H9 (cell line): ENCODE measurements at regions not wholly inside any gene's neighbourhood (a gene's known extent, or its start where the extent isn't known, plus 50 kb on each side); places are given as distances from the start of the nearest gene placed in this dataset.

Experiments
- DNase-seq: peaks from one replicate; pipeline ENCODE4 v3.0.0-alpha.2; 2017
- H2AFZ ChIP-seq: one replicate; pipeline ENCODE4 v1.6.1; 2013; ENCODE audit warnings: mild to moderate bottlenecking, low read length, control low read depth, moderate library complexity
- H2AK5ac ChIP-seq: 2 replicates; pipeline ENCODE4 v1.6.1; 2013; ENCODE audit warnings: low read length, control low read depth, mixed read lengths; ENCODE audit not compliant: insufficient read length
- H2BK120ac ChIP-seq: one replicate; pipeline ENCODE4 v1.6.1; 2013; ENCODE audit warnings: low read depth, mild to moderate bottlenecking, low read length, control low read depth, inconsistent platforms; ENCODE audit not compliant: poor library complexity, severe bottlenecking
- H2BK12ac ChIP-seq: 2 replicates; pipeline ENCODE4 v1.6.1; 2013; ENCODE audit warnings: low read length, control low read depth, mixed read lengths, low read depth; ENCODE audit not compliant: insufficient read length
- H2BK15ac ChIP-seq: 2 replicates; pipeline ENCODE4 v1.6.1; 2013; ENCODE audit warnings: low read depth, low read length, control low read depth
- H2BK20ac ChIP-seq: one replicate; pipeline ENCODE4 v1.6.1; 2013; ENCODE audit warnings: low read depth, mild to moderate bottlenecking, low read length, control low read depth, inconsistent platforms; ENCODE audit not compliant: poor library complexity, severe bottlenecking
- H2BK5ac ChIP-seq: 2 replicates; pipeline ENCODE4 v1.6.1; 2013; ENCODE audit warnings: low read length, control low read depth, mixed read lengths; ENCODE audit not compliant: insufficient read length
- H3K14ac ChIP-seq: 2 replicates; pipeline ENCODE4 v1.6.1; 2013; ENCODE audit warnings: low read length, control low read depth; ENCODE audit not compliant: insufficient read depth
- H3K18ac ChIP-seq: 2 replicates; pipeline ENCODE4 v1.6.1; 2013; ENCODE audit warnings: low read depth, mild to moderate bottlenecking, mixed read lengths, low read length, control low read depth; ENCODE audit not compliant: insufficient read length
- H3K23ac ChIP-seq: 2 replicates; pipeline ENCODE4 v1.6.1; 2013; ENCODE audit warnings: low read length, control low read depth, mixed read lengths, low read depth; ENCODE audit not compliant: insufficient read length
- H3K23me2 ChIP-seq: 2 replicates; pipeline ENCODE4 v1.6.1; 2013; ENCODE audit warnings: low read depth, mild to moderate bottlenecking, mixed read lengths, low read length, control low read depth; ENCODE audit not compliant: insufficient read length, poor library complexity, severe bottlenecking
- H3K27ac ChIP-seq: 2 replicates; pipeline ENCODE4 v1.5.1; 2013; ENCODE audit warnings: low read length, control low read depth, mixed read lengths, low read depth; ENCODE audit not compliant: insufficient read length
- H3K27me3 ChIP-seq: 2 replicates; pipeline ENCODE4 v1.6.1; 2013; ENCODE audit warnings: low read length, control low read depth, inconsistent platforms; ENCODE audit not compliant: insufficient read depth
- H3K4ac ChIP-seq: 2 replicates; pipeline ENCODE4 v1.6.1; 2013; ENCODE audit warnings: low read depth, mild to moderate bottlenecking, control low read depth, inconsistent platforms, low read length, moderate library complexity
- H3K4me1 ChIP-seq: 2 replicates; pipeline ENCODE4 v1.6.1; 2013; ENCODE audit warnings: low read length, control low read depth, inconsistent platforms; ENCODE audit not compliant: insufficient read depth
- H3K4me2 ChIP-seq: 2 replicates; pipeline ENCODE4 v1.6.1; 2013; ENCODE audit warnings: low read length, control low read depth, mixed read lengths; ENCODE audit not compliant: insufficient read length, insufficient read depth
- H3K56ac ChIP-seq: 2 replicates; pipeline ENCODE4 v1.6.1; 2013; ENCODE audit warnings: low read depth, mild to moderate bottlenecking, mixed read lengths, low read length, control low read depth; ENCODE audit not compliant: insufficient read length
- H3K79me1 ChIP-seq: 2 replicates; pipeline ENCODE4 v1.6.1; 2013; ENCODE audit warnings: low read depth, mild to moderate bottlenecking, moderate library complexity, low read length, control low read depth, inconsistent platforms; ENCODE audit not compliant: insufficient read depth, poor library complexity, severe bottlenecking
- H3K79me2 ChIP-seq: 2 replicates; pipeline ENCODE4 v1.6.1; 2013; ENCODE audit warnings: low read length, control low read depth, inconsistent platforms; ENCODE audit not compliant: insufficient read depth
- H3K9ac ChIP-seq: 2 replicates; pipeline ENCODE4 v1.6.1; 2013; ENCODE audit warnings: low read length, control low read depth, mixed read lengths; ENCODE audit not compliant: insufficient read length; ENCODE audit errors: extremely low read depth
- H3K9me3 ChIP-seq: one replicate; pipeline ENCODE4 v1.6.1; 2013; ENCODE audit warnings: low read depth, low read length, inconsistent platforms; ENCODE audit not compliant: control insufficient read depth
- H3T11ph ChIP-seq: one replicate; pipeline ENCODE4 v1.6.1; 2013; ENCODE audit warnings: mild to moderate bottlenecking, low read length, control low read depth, inconsistent platforms
- H4K20me1 ChIP-seq: one replicate; pipeline ENCODE4 v1.6.1; 2013; ENCODE audit not compliant: control insufficient read depth, insufficient read length, insufficient read depth
- H4K5ac ChIP-seq: 2 replicates; pipeline ENCODE4 v1.6.1; 2013; ENCODE audit warnings: low read depth, mild to moderate bottlenecking, mixed read lengths, low read length, control low read depth; ENCODE audit not compliant: insufficient read length
- H4K8ac ChIP-seq: replicated peaks from 2 replicates; pipeline ENCODE4 v1.6.1; 2013; ENCODE audit warnings: low read length, control low read depth, mixed read lengths, low read depth; ENCODE audit not compliant: insufficient read length
- H4K91ac ChIP-seq: 2 replicates; pipeline ENCODE4 v1.6.1; 2013; ENCODE audit warnings: low read depth, mild to moderate bottlenecking, moderate library complexity, mixed read lengths, low read length, control low read depth; ENCODE audit not compliant: insufficient read length
- H3K27ac Mint-ChIP-seq, 3 experiments: 2 replicates in 2 of 3; 3 replicates in 1 of 3; pipeline ENCODE4 v1.8.0; 2020 to 2021; ENCODE audit warnings: mixed read lengths in 3 of 3, mild to moderate bottlenecking in 1 of 3, moderate library complexity in 1 of 3
- H3K27me3 Mint-ChIP-seq: 2 replicates; pipeline ENCODE4 v1.8.0; 2021; ENCODE audit warnings: low read depth, mild to moderate bottlenecking, moderate library complexity, mixed read lengths
- H3K36me3 Mint-ChIP-seq, 3 experiments: 2 replicates in 2 of 3; 3 replicates in 1 of 3; pipeline ENCODE4 v1.8.0; 2020 to 2021; ENCODE audit warnings: low read depth in 3 of 3, mixed read lengths in 3 of 3; ENCODE audit not compliant: insufficient read depth in 1 of 3
- H3K4me1 Mint-ChIP-seq, 2 experiments: 2 replicates each; pipeline ENCODE4 v1.8.0; 2020; ENCODE audit warnings: mixed read lengths in 2 of 2
- H3K4me3 Mint-ChIP-seq, 2 experiments: 2 replicates in 1 of 2; 3 replicates in 1 of 2; pipeline ENCODE4 v1.8.0; 2020 to 2021; ENCODE audit warnings: mild to moderate bottlenecking in 2 of 2, mixed read lengths in 2 of 2, moderate library complexity in 1 of 2
- H3K9me3 Mint-ChIP-seq, 2 experiments: 2 replicates in 1 of 2; 3 replicates in 1 of 2; pipeline ENCODE4 v1.8.0; 2020; ENCODE audit warnings: mild to moderate bottlenecking in 2 of 2, mixed read lengths in 2 of 2, moderate library complexity in 1 of 2
- WGBS: extraction: QIAGEN DNeasy Blood & Tissue Kit; methylation state at CpG from one replicate; pipeline ENCODE4 v1.1.7; 2013; ENCODE audit warnings: missing lambda C conversion rate, low lambda C conversion rate, mixed read lengths; ENCODE audit not compliant: insufficient read length; ENCODE audit errors: extremely low coverage; 5-methylcytosine and 5-hydroxymethylcytosine counted together
- TF ChIP-seq, protein P1 (sequence below): fragments of 200-600 bp; sonication (generic); conservative IDR thresholded peaks from 3 replicates; pipeline ENCODE4 v1.8.0; 2021; ENCODE audit warnings: antibody characterized with exemption, mild to moderate bottlenecking

DNA sequence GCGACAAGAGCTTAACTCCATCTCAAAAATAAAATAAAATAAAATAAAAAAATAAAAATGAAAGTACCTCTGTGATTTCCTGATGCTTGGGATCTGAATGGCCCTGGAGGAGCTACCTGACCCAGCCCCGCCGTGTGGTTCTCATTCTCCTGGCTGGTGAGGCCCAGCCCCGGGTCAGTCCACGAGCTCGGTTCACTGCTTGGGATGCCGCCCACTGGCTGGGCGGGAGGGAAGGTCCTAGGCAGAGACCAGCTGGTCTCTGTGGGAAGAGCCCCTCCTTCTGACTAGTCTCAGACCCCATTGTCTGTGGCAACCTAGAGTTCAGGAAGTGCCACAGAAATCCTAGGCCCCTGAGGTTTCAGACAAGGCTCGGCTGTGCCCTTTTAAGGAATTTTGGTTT, 55.1 kb upstream of the DLGAP1 start:
- Histone ChIP-seq H2BK120ac (no peak overlapping the region), H3K4ac (no peak overlapping the region; the same call in 1 of the 2 replicates), H2AK5ac (no peak overlapping the region), H2AFZ (no peak overlapping the region), H4K5ac (no peak overlapping the region), H2BK15ac (no peak overlapping the region), H3K79me1 (no peaks in the 10 kb centered on the region), H3K56ac (no peak overlapping the region), H2BK20ac (no peak overlapping the region), H3K27ac (no peak overlapping the region), H2BK5ac (no peak overlapping the region), H4K91ac (no peak overlapping the region), H3K4me1 (no peaks in the 10 kb centered on the region), H2BK12ac (no peak overlapping the region), H3K79me2 (no peaks in the 10 kb centered on the region), H3K27me3 (no peaks in the 10 kb centered on the region), H3K4me2 (no peak overlapping the region), H3K14ac (no peak overlapping the region), H3K9me3 (no peaks in the 10 kb centered on the region), H4K8ac (no peak overlapping the region), H3K9ac (no peak overlapping the region), H3K23ac (no peak overlapping the region), H3K23me2 (no peaks in the 10 kb centered on the region), H3T11ph (no peak overlapping the region), H3K18ac (no peak overlapping the region), H4K20me1 (no peaks in the 10 kb centered on the region)
- Mint-ChIP-seq H3K4me1 (no peaks in the 10 kb centered on the region), H3K27ac (no peak overlapping the region), H3K36me3 (peaks cover 2 to 10% (median 5%) of the 10 kb centered on the region in 3 experiments; a peak in 6 of 7 replicates), H3K9me3 (peaks cover 4 to 6% of the 10 kb centered on the region in 2 experiments; a peak in 4 of 5 replicates), H3K4me3 (no peak overlapping the region), H3K27me3 (peaks cover 2% of the 10 kb centered on the region)
- no CpG with 5 or more reads among the region's 9 CpGs for WGBS
- TF ChIP-seq, protein P1, sequence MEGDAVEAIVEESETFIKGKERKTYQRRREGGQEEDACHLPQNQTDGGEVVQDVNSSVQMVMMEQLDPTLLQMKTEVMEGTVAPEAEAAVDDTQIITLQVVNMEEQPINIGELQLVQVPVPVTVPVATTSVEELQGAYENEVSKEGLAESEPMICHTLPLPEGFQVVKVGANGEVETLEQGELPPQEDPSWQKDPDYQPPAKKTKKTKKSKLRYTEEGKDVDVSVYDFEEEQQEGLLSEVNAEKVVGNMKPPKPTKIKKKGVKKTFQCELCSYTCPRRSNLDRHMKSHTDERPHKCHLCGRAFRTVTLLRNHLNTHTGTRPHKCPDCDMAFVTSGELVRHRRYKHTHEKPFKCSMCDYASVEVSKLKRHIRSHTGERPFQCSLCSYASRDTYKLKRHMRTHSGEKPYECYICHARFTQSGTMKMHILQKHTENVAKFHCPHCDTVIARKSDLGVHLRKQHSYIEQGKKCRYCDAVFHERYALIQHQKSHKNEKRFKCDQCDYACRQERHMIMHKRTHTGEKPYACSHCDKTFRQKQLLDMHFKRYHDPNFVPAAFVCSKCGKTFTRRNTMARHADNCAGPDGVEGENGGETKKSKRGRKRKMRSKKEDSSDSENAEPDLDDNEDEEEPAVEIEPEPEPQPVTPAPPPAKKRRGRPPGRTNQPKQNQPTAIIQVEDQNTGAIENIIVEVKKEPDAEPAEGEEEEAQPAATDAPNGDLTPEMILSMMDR = no peak
- no peak for DNase-seq
